ENCODE measurements at regions not wholly inside any gene's neighbourhood (a gene's known extent, or its start where the extent isn't known, plus 50 kb on each side); places are given as distances from the start of the nearest gene placed in this dataset.
A peak's percentile ranks its signal among the peaks of the same experiment; 100 is the strongest.
"Not testable (repeated sequence)": the region's sequence is repeated elsewhere in the genome, so short reads cannot be mapped to it uniquely, and the experiment has no call there.

- H3K9ac ChIP-seq (ENCODE audit: control insufficient read depth, extremely low read depth, insufficient read depth, low read length) = no peak overlapping the region
- H3K36me3 ChIP-seq (ENCODE audit: control insufficient read depth in 2 of 2, extremely low read depth in 1 of 2, insufficient read depth in 2 of 2, low read length in 2 of 2) = no peaks in the 10 kb centered on the region
- no peaks in the 10 kb centered on the region for H3K79me2 ChIP-seq (ENCODE audit: control insufficient read depth, insufficient read depth, low read length)
- FAIRE-seq = peak; percentile 85
- no peaks in the 10 kb centered on the region for H3K9me1 ChIP-seq (ENCODE audit: control insufficient read depth, extremely low read depth, insufficient read depth, low read length)
- H3K4me3 ChIP-seq (ENCODE audit: control insufficient read depth in 2 of 3, extremely low read depth in 1 of 3, insufficient read depth in 2 of 3, low read depth in 1 of 3, low read length in 3 of 3) = peak overlapping the region in 1 of 3 experiments; percentile 19
- peak overlapping the region; percentile 62 for H3K4me2 ChIP-seq (ENCODE audit: control insufficient read depth, extremely low read depth, insufficient read depth, low read depth, low read length)
- TF ChIP-seq, protein P1, sequence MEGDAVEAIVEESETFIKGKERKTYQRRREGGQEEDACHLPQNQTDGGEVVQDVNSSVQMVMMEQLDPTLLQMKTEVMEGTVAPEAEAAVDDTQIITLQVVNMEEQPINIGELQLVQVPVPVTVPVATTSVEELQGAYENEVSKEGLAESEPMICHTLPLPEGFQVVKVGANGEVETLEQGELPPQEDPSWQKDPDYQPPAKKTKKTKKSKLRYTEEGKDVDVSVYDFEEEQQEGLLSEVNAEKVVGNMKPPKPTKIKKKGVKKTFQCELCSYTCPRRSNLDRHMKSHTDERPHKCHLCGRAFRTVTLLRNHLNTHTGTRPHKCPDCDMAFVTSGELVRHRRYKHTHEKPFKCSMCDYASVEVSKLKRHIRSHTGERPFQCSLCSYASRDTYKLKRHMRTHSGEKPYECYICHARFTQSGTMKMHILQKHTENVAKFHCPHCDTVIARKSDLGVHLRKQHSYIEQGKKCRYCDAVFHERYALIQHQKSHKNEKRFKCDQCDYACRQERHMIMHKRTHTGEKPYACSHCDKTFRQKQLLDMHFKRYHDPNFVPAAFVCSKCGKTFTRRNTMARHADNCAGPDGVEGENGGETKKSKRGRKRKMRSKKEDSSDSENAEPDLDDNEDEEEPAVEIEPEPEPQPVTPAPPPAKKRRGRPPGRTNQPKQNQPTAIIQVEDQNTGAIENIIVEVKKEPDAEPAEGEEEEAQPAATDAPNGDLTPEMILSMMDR (optimal IDR thresholded peaks at IDR 0.05 in 1 of 3, IDR thresholded peaks at IDR 0.05 in 1 of 3, conservative IDR thresholded peaks at IDR 0.05 in 1 of 3; ENCODE audit: extremely low read depth in 1 of 3, insufficient read depth in 2 of 3, low read length in 3 of 3) = no peak
- no peak for TF ChIP-seq EZH2 (IDR thresholded peaks at IDR 0.05; ENCODE audit: low read length)
- peak overlapping the region; percentile 70 for H3K27ac ChIP-seq (ENCODE audit: control insufficient read depth, insufficient read depth, low read length)
- dilution Hi-C loops (cut with MboI; ENCODE audit: extremely low pct_ligation_motif_present, low sequenced_read_pairs) = no loop called here
- no peaks in the 10 kb centered on the region for H4K20me1 ChIP-seq (ENCODE audit: control insufficient read depth, extremely low read depth, insufficient read depth, low read length)
- H3K9me3 ChIP-seq (ENCODE audit: control insufficient read depth, low read depth, low read length) = no peaks in the 10 kb centered on the region
- peak overlapping the region; percentile 86 for H2AFZ ChIP-seq (ENCODE audit: control insufficient read depth, low read length)
- peaks cover 29% of the 10 kb centered on the region for H3K4me1 ChIP-seq (ENCODE audit: control insufficient read depth, extremely low read depth, insufficient read depth, low read length)
- no peaks in the 10 kb centered on the region for H3K27me3 ChIP-seq (ENCODE audit: control insufficient read depth, extremely low read depth, insufficient read depth, low read length)
- DNase-seq (ENCODE audit: low read depth, low spot score) = no peak
These were observed 238.6 kb downstream of the RAP2B start for GRCh38 chr3:153400641-153401040.

DNA sequence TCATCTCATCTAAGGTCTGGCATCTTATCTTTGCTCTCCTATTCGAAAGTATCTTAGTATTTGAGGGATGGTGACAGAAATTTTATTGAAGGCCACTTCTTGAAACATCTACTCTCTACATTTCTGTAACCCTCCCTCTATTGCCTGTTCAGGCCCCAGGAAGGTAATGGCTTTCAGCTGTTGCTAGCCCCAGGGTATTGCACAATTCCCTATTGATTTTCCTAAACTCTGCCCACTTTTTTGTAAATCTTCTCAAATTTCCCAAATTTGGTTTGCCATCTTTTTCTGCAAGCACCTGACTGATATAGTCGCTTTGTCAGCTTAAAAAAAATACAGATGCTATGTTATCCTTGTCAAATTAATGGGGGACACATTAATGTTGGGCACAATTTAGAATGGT lies 242.1 kb downstream of the RAP2B start:
- Histone ChIP-seq H3K9ac (ENCODE audit: control insufficient read depth, extremely low read depth, insufficient read depth, low read length) (no peak overlapping the region), H3K4me3 (ENCODE audit: control insufficient read depth in 2 of 3, extremely low read depth in 1 of 3, insufficient read depth in 2 of 3, low read depth in 1 of 3, low read length in 3 of 3) (no peak overlapping the region), H3K36me3 (ENCODE audit: control insufficient read depth in 2 of 2, extremely low read depth in 1 of 2, insufficient read depth in 2 of 2, low read length in 2 of 2) (no peaks in the 10 kb centered on the region), H3K9me1 (ENCODE audit: control insufficient read depth, extremely low read depth, insufficient read depth, low read length) (no peaks in the 10 kb centered on the region), H4K20me1 (ENCODE audit: control insufficient read depth, extremely low read depth, insufficient read depth, low read length) (no peaks in the 10 kb centered on the region), H3K4me1 (ENCODE audit: control insufficient read depth, extremely low read depth, insufficient read depth, low read length) (peaks cover 21% of the 10 kb centered on the region), H3K4me2 (ENCODE audit: control insufficient read depth, extremely low read depth, insufficient read depth, low read depth, low read length) (no peak overlapping the region), H3K79me2 (ENCODE audit: control insufficient read depth, insufficient read depth, low read length) (no peaks in the 10 kb centered on the region), H3K27ac (ENCODE audit: control insufficient read depth, insufficient read depth, low read length) (no peak overlapping the region), H3K27me3 (ENCODE audit: control insufficient read depth, extremely low read depth, insufficient read depth, low read length) (no peaks in the 10 kb centered on the region), H2AFZ (ENCODE audit: control insufficient read depth, low read length) (no peak overlapping the region), H3K9me3 (ENCODE audit: control insufficient read depth, low read depth, low read length) (no peaks in the 10 kb centered on the region)
- no peak for DNase-seq (ENCODE audit: low read depth, low spot score)
- no peak for FAIRE-seq
- dilution Hi-C loops (cut with MboI; ENCODE audit: extremely low pct_ligation_motif_present, low sequenced_read_pairs) = no loop called here
- no peak for TF ChIP-seq EZH2 (IDR thresholded peaks at IDR 0.05; ENCODE audit: low read length)
- TF ChIP-seq, protein P1 (optimal IDR thresholded peaks at IDR 0.05 in 1 of 3, IDR thresholded peaks at IDR 0.05 in 1 of 3, conservative IDR thresholded peaks at IDR 0.05 in 1 of 3; ENCODE audit: extremely low read depth in 1 of 3, insufficient read depth in 2 of 3, low read length in 3 of 3) = no peak

- FAIRE-seq; H3K4me3 ChIP-seq (ENCODE audit: control insufficient read depth in 2 of 3, extremely low read depth in 1 of 3, insufficient read depth in 2 of 3, low read depth in 1 of 3, low read length in 3 of 3); dilution Hi-C loops (cut with MboI; ENCODE audit: extremely low pct_ligation_motif_present, low sequenced_read_pairs); DNase-seq (ENCODE audit: low read depth, low spot score); H3K36me3 ChIP-seq (ENCODE audit: control insufficient read depth in 2 of 2, extremely low read depth in 1 of 2, insufficient read depth in 2 of 2, low read length in 2 of 2); H3K9me1 ChIP-seq (ENCODE audit: control insufficient read depth, extremely low read depth, insufficient read depth, low read length); H3K79me2 ChIP-seq (ENCODE audit: control insufficient read depth, insufficient read depth, low read length); H3K27me3 ChIP-seq (ENCODE audit: control insufficient read depth, extremely low read depth, insufficient read depth, low read length); H2AFZ ChIP-seq (ENCODE audit: control insufficient read depth, low read length); H4K20me1 ChIP-seq (ENCODE audit: control insufficient read depth, extremely low read depth, insufficient read depth, low read length); H3K9ac ChIP-seq (ENCODE audit: control insufficient read depth, extremely low read depth, insufficient read depth, low read length); H3K27ac ChIP-seq (ENCODE audit: control insufficient read depth, insufficient read depth, low read length); H3K4me2 ChIP-seq (ENCODE audit: control insufficient read depth, extremely low read depth, insufficient read depth, low read depth, low read length); H3K9me3 ChIP-seq (ENCODE audit: control insufficient read depth, low read depth, low read length): not testable (repeated sequence)
- H3K4me1 ChIP-seq (ENCODE audit: control insufficient read depth, extremely low read depth, insufficient read depth, low read length) = peaks cover 11% of the 10 kb centered on the region
These were observed 243.3 kb downstream of the RAP2B start for GRCh38 chr3:153405320-153405719.
